Choroid plexus epithelial cell (primary cell): ENCODE measurements at regions not wholly inside any gene's neighbourhood (a gene's known extent, or its start where the extent isn't known, plus 50 kb on each side); places are given as distances from the start of the nearest gene placed in this dataset.

ENCODE experiments used
- DNase-seq: peaks from one replicate; pipeline ENCODE4 v3.0.0-alpha.2; 2010; ENCODE audit warnings: low read depth
- H3K4me3 ChIP-seq: 2 replicates; pipeline ENCODE4 v1.5.1; 2011; ENCODE audit warnings: low read depth, mild to moderate bottlenecking, control low read depth, low read length, moderate library complexity
- CTCF ChIP-seq: conservative IDR thresholded peaks from 2 replicates; pipeline ENCODE4 v1.5.1; 2011; ENCODE audit warnings: low read depth, mild to moderate bottlenecking, control low read depth, inconsistent platforms, low read length, moderate library complexity

DNA sequence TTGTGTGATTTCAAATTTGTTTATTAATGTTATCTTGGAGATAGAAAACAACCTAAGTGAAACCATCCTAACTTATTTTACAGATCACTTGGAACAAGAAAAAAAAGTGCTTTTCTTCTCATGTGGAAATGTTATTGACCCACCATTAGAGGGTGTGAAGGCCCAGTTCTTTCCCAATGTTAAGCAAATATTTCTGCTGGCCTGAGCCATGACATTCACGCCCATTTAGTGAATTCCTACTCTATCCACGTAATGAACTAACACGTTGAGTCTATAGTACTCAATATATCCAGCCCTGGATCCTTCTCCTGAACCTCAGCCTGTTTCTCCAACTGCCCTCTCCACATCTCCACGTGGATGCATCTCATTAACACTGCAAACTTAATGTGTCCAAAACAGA lies 180.6 kb upstream of the ZFP64 start:
- no peak overlapping the region for H3K4me3 ChIP-seq
- DNase-seq, result no peak
- no peak for TF ChIP-seq CTCF

- no peak overlapping the region for H3K4me3 ChIP-seq
- DNase-seq, result no peak
- TF ChIP-seq CTCF, result no peak
Measured at GRCh38 chr20:52365688-52366087, 174.1 kb upstream of the ZFP64 start.

- H3K4me3 ChIP-seq, result no peak overlapping the region
- DNase-seq, result no peak
- TF ChIP-seq CTCF, result no peak
Measured at GRCh38 chr20:52364405-52364804, 172.8 kb upstream of the ZFP64 start.

DNA sequence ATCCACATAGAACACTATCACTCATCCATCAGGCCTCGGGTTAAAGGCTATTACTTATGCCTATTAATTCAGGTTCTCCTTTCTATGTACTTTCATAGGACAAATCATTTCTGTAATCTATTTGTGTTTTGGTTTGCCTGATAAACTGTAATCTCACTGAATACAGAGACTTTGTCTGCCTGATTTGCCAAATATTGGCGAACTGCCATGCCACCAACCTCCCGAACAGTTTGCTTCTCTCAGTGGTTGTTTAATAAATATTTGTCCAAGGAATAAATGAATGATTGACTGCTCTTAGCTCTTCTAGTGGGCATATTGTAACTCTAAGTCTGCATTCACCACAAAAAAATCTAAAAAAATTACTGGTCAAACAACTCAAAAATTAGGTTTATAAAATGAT lies 170.1 kb upstream of the ZFP64 start:
- TF ChIP-seq CTCF, result no peak
- DNase-seq, result no peak
- H3K4me3 ChIP-seq, result no peak overlapping the region

GRCh38 chr20:52349806-52350205 lies 158.2 kb upstream of the ZFP64 start:
- no peak for TF ChIP-seq CTCF
- DNase-seq, result no peak

GRCh38 chr20:52348434-52348833 lies 156.9 kb upstream of the ZFP64 start:
- no peak for DNase-seq
- TF ChIP-seq CTCF, result no peak
- H3K4me3 ChIP-seq, result no peak overlapping the region

More at GRCh38 chr20:52349806-52350205, 158.2 kb upstream of the ZFP64 start:
- no peak overlapping the region for H3K4me3 ChIP-seq

DNA sequence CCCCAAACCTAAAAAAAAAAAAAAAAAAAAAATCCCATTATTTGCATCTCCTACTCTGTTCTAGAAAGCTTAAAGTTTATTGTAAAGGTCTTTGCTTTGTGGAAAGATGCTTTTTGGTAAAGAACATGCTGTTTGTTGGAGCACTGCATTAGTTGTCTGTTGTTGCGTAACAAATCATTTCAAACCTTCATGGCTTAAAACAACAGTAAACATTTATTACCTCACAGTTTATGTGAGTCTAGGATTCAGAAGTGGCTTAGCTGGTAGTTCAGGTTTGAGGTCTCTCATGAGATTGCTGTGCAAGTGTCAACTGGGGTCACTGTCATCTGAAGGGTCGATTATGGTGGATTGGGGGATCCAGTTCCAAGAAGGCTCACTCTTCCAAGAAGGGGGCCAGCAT lies 155.2 kb upstream of the ZFP64 start:
- no peak for TF ChIP-seq CTCF
- no peak overlapping the region for H3K4me3 ChIP-seq
- DNase-seq, result no peak
